GM12878 (cell line): ENCODE measurements at regions not wholly inside any gene's neighbourhood (a gene's known extent, or its start where the extent isn't known, plus 50 kb on each side); places are given as distances from the start of the nearest gene placed in this dataset.

ENCODE experiments used
- ATAC-seq: fragments of 200-7000 bp; cut with Tn5 transposase; 3 replicates; pipeline ENCODE4 v1.9.1; 2020; ENCODE audit warnings: mild to moderate bottlenecking, moderate library complexity
- BruUV-seq: library from RNA; stranded (reverse); fragments of 400-500 nt; replicated peaks from 2 replicates; lab custom pipeline; 2021; lab: Mats Ljungman, UMichigan
- CTCF ChIA-PET: fragments of 300-600 bp; sonication (Branson Sonifier 250); formaldehyde crosslinking; extraction: SDS; loops from one replicate; lab custom pipeline; 2021; ENCODE audit warnings: inconsistent platforms; lab: Yijun Ruan, JAX
- POLR2A ChIA-PET: fragments of 350-600 bp; formaldehyde crosslinking; extraction: SDS; loops from one replicate; lab custom pipeline; 2021; ENCODE audit warnings: inconsistent platforms; lab: Charles Lee
- RAD21 ChIA-PET: fragments of 300-600 bp; sonication (Branson Sonifier 250); formaldehyde crosslinking; loops from one replicate; lab custom pipeline; 2023; ENCODE audit warnings: antibody characterized with exemption; ENCODE audit not compliant: unreplicated experiment; lab: Charles Lee
- SMC1A ChIA-PET: fragments of 300-600 bp; sonication (Branson Sonifier 250); formaldehyde crosslinking; loops from one replicate; lab custom pipeline; 2023; ENCODE audit not compliant: unreplicated experiment, uncharacterized antibody; lab: Charles Lee
- DNase-seq: peaks from one replicate; pipeline ENCODE4 v3.0.0-alpha.2; 2011; ENCODE audit warnings: low read depth, low spot score
- FAIRE-seq: peaks from 3 replicates; lab custom pipeline; 2011; peaks lifted over from hg19 to GRCh38; lab: Jason Lieb, UNC
- H2AFZ ChIP-seq: 2 replicates; pipeline ENCODE4 v1.6.0; 2011; ENCODE audit warnings: low read depth, low read length, control low read depth; ENCODE audit not compliant: control insufficient read depth
- H3K27ac ChIP-seq: 2 replicates; pipeline ENCODE4 v1.5.1; 2011; ENCODE audit warnings: control low read depth; ENCODE audit not compliant: control insufficient read depth, insufficient read depth
- H3K27me3 ChIP-seq, 2 experiments: replicated peaks in 1 of 2; 2 replicates each; pipeline versions ENCODE4 v1.6.0 to v1.6.1; 2011; ENCODE audit warnings: low read length in 1 of 2; ENCODE audit not compliant: control insufficient read depth in 2 of 2, insufficient read depth in 2 of 2
- H3K36me3 ChIP-seq, 2 experiments: 2 replicates each; pipeline ENCODE4 v1.5.1; 2011; ENCODE audit warnings: low read length in 1 of 2; ENCODE audit not compliant: control insufficient read depth in 2 of 2, insufficient read depth in 2 of 2
- H3K4me1 ChIP-seq: 2 replicates; pipeline ENCODE4 v1.6.1; 2011; ENCODE audit warnings: mild to moderate bottlenecking, low read length, moderate library complexity, mixed read lengths; ENCODE audit not compliant: control insufficient read depth, insufficient read depth
- H3K4me2 ChIP-seq: 2 replicates; pipeline ENCODE4 v1.6.0; 2011; ENCODE audit warnings: control low read depth; ENCODE audit not compliant: control insufficient read depth, insufficient read depth
- H3K4me3 ChIP-seq: fragments of 200-600 bp; sonication (generic); 2 replicates; pipeline ENCODE4 v1.5.1; 2016
- H3K79me2 ChIP-seq: 2 replicates; pipeline ENCODE4 v1.6.0; 2011; ENCODE audit warnings: low read length; ENCODE audit not compliant: control insufficient read depth, insufficient read depth
- H3K9ac ChIP-seq: 2 replicates; pipeline ENCODE4 v1.8.0; 2011; ENCODE audit warnings: low read length, control low read depth, mixed read lengths; ENCODE audit not compliant: control insufficient read depth, insufficient read depth
- H3K9me3 ChIP-seq: replicated peaks from 3 replicates; pipeline ENCODE4 v1.5.1; 2011; ENCODE audit warnings: mild to moderate bottlenecking, low read length; ENCODE audit not compliant: control insufficient read depth, insufficient read depth
- H4K20me1 ChIP-seq: 2 replicates; pipeline ENCODE4 v1.6.0; 2011; ENCODE audit not compliant: control insufficient read depth, insufficient read depth
- KLF5 ChIP-seq: fragments of 450-650 bp; IDR thresholded peaks from 2 replicates; pipeline ENCODE4 v1.6.1; 2014; ENCODE audit warnings: mild to moderate bottlenecking; ENCODE audit not compliant: partially characterized antibody
- MEF2A ChIP-seq: IDR thresholded peaks from 2 replicates; pipeline ENCODE4 v1.6.1; 2011; ENCODE audit warnings: low read depth, mild to moderate bottlenecking, low read length, moderate library complexity; ENCODE audit not compliant: insufficient read depth
- MEF2B ChIP-seq: fragments of 450-650 bp; IDR thresholded peaks from 2 replicates; pipeline ENCODE4 v1.6.1; 2018; ENCODE audit warnings: mild to moderate bottlenecking, moderate library complexity; ENCODE audit not compliant: partially characterized antibody, poor library complexity, severe bottlenecking
- MTA3 ChIP-seq: IDR thresholded peaks from 2 replicates; pipeline ENCODE4 v1.6.1; 2012; ENCODE audit warnings: low read length, inconsistent platforms, borderline replicate concordance
- MYC ChIP-seq: IDR thresholded peaks from 2 replicates; pipeline ENCODE4 v1.6.1; 2011; ENCODE audit warnings: mild to moderate bottlenecking, low read length, moderate library complexity, inconsistent platforms; ENCODE audit not compliant: insufficient read depth, insufficient replicate concordance, insufficient read length, severe bottlenecking
- NFYB ChIP-seq: IDR thresholded peaks from 2 replicates; pipeline ENCODE4 v1.6.1; 2011; ENCODE audit warnings: low read depth, mild to moderate bottlenecking, low read length, improper control_type of control experiment, moderate library complexity; ENCODE audit not compliant: insufficient read depth
- USF2 ChIP-seq: IDR thresholded peaks from 2 replicates; pipeline ENCODE4 v1.6.1; 2011; ENCODE audit warnings: low read depth, low read length, improper control_type of control experiment, borderline replicate concordance
- WGBS: methylation state at CpG from one replicate; pipeline ENCODE4 v1.1.6; 2016; ENCODE audit warnings: low lambda C conversion rate; ENCODE audit not compliant: insufficient replicate concordance, insufficient coverage; ENCODE audit errors: missing lambda C conversion rate; 5-methylcytosine and 5-hydroxymethylcytosine counted together
- in situ Hi-C: fragments of 300-500 bp; cut with MboI; formaldehyde crosslinking; loops from 9 replicates; pipeline ENCODE4 v1.14.3; 2018; ENCODE audit warnings: mixed read lengths
- intact Hi-C: fragments of 100-400 bp; cut with micrococcal nuclease; formaldehyde crosslinking; loops from one replicate; pipeline ENCODE4 v1.14.2; 2022; ENCODE audit not compliant: unreplicated experiment
- TF ChIP-seq, protein P1 (sequence below): fragments of 450-650 bp; IDR thresholded peaks from 2 replicates; pipeline ENCODE4 v1.6.1; 2016; ENCODE audit warnings: mild to moderate bottlenecking
- TF ChIP-seq, protein P2 (sequence below): IDR thresholded peaks from 2 replicates; pipeline ENCODE4 v1.6.1; 2012; ENCODE audit warnings: low read length, inconsistent platforms

DNA sequence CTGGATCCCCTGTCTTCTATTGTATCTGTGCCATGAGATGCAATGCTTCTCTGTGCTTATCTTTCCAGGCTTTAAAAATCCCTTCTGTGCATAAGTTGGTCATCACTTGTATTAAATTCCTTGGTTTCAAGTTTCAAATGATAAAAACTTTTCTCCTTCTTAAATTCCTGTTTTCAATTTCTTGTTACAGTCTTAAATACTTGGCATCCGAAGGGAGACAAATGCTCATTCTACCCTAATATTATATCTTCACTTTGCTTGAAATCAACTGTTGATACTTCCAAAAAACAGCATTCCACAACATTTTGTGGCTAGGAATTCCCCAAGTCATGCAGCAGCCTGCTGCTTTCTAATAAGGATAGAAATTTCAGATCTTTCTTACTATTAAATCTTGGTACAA, 413.2 kb upstream of the ACTBL2 start:
- DNase-seq (no peak), ATAC-seq (no peak)
- ChIA-PET CTCF (interaction anchor here (1.4 kb wide), 1 partner anchor 9 kb away, joined by 4 read pairs; no protein-coding TSS in a partner anchor), POLR2A (no interaction called here), RAD21 (no interaction called here)
- Histone ChIP-seq H3K27ac (no peak overlapping the region), H3K4me3 (no peak overlapping the region), H3K4me1 (no peaks in the 10 kb centered on the region), H3K27me3 (no peaks in the 10 kb centered on the region; a peak in 2 of 4 replicates), H4K20me1 (no peaks in the 10 kb centered on the region)
- in situ Hi-C loops, result no loop called here
- no TSS peak for BruUV-seq
- TF ChIP-seq MEF2A (no peak), NFYB (no peak), MTA3 (no peak), KLF5 (no peak), MEF2B (no peak), MYC (no peak), USF2 (no peak)
- TF ChIP-seq, protein P1, sequence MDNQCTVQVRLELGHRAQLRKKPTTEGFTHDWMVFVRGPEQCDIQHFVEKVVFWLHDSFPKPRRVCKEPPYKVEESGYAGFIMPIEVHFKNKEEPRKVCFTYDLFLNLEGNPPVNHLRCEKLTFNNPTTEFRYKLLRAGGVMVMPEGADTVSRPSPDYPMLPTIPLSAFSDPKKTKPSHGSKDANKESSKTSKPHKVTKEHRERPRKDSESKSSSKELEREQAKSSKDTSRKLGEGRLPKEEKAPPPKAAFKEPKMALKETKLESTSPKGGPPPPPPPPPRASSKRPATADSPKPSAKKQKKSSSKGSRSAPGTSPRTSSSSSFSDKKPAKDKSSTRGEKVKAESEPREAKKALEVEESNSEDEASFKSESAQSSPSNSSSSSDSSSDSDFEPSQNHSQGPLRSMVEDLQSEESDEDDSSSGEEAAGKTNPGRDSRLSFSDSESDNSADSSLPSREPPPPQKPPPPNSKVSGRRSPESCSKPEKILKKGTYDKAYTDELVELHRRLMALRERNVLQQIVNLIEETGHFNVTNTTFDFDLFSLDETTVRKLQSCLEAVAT, result no peak
- TF ChIP-seq, protein P2, sequence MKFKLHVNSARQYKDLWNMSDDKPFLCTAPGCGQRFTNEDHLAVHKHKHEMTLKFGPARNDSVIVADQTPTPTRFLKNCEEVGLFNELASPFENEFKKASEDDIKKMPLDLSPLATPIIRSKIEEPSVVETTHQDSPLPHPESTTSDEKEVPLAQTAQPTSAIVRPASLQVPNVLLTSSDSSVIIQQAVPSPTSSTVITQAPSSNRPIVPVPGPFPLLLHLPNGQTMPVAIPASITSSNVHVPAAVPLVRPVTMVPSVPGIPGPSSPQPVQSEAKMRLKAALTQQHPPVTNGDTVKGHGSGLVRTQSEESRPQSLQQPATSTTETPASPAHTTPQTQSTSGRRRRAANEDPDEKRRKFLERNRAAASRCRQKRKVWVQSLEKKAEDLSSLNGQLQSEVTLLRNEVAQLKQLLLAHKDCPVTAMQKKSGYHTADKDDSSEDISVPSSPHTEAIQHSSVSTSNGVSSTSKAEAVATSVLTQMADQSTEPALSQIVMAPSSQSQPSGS, result no peak
- TF ChIP-seq, all 136 proteins: peak for 0
- Histone ChIP-seq H3K36me3 (no peaks in the 10 kb centered on the region), H2AFZ (no peak overlapping the region), H3K9me3 (no peaks in the 10 kb centered on the region), H3K9ac (no peak overlapping the region), H3K4me2 (no peak overlapping the region), H3K79me2 (no peaks in the 10 kb centered on the region)
- 0% methylated on average over 1 of the region's 1 CpG for WGBS
- SMC1A ChIA-PET, result no interaction called here
- intact Hi-C loops, result no loop called here
- no peak for FAIRE-seq
